ENCODE measurements at regions not wholly inside any gene's neighbourhood (a gene's known extent, or its start where the extent isn't known, plus 50 kb on each side); places are given as distances from the start of the nearest gene placed in this dataset.
"Not testable (repeated sequence)": the region's sequence is repeated elsewhere in the genome, so short reads cannot be mapped to it uniquely, and the experiment has no call there.

DNA sequence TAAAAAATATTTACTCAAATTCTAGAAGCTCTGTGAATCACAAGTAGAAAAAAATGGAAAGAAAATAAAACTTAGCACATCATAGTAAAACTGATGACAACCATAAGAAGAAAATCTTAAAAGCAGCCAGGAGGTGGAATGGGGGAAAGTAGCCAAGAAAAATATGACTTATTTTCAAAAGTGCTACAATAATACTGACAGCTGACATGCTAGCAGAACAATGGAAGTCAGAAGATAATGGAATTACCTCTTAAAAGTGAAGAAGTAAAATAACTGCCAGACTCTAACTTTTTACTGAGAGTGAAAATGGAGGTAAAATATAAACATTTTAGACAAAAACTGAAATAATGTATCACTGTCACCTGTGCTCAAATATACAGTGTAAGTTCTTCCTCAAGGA is 532.2 kb upstream of the SGCD start:
- H3K9me3 ChIP-seq (ENCODE audit: control insufficient read depth in 5 of 5, low read length in 5 of 5): peaks cover 6 to 32% (median 15%) of the 10 kb centered on the region in 5 donors
- no peak overlapping the region for H3K9ac ChIP-seq (ENCODE audit: low read length in 5 of 5)
- no peaks in the 10 kb centered on the region for H3K4me1 ChIP-seq (ENCODE audit: control insufficient read depth in 5 of 5, insufficient read depth in 5 of 5, low read length in 5 of 5)
- no peaks in the 10 kb centered on the region for H3K27me3 ChIP-seq (ENCODE audit: control insufficient read depth in 5 of 5, insufficient read depth in 4 of 5, low read length in 5 of 5)
- H3K4me3 ChIP-seq (ENCODE audit: low read depth in 1 of 5, low read length in 5 of 5): no peak overlapping the region
- H3K27ac ChIP-seq (ENCODE audit: low read depth, low read length): no peak overlapping the region
- H3K36me3 ChIP-seq (ENCODE audit: control insufficient read depth in 5 of 5, insufficient read depth in 5 of 5, low read length in 5 of 5): no peaks in the 10 kb centered on the region

DNA sequence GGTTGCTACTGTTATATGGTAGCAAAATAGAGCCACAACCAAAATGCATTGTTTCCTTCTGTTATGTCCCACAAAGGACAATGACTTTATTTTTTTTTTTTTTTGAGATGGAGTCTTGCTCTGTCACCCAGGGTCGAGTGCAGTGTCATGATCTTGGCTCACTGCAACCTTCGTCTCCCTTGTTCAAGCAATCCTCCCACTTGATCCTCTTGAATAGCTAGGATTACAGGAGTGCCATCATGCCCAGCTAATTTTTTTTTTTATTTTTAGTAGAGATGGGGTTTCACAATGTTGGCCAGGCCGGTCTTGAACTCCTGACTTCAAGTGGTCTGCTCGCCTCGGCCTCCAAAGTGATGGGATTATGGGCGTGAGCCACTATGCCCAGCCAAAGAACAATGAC is 527.7 kb upstream of the SGCD start:
- no peaks in the 10 kb centered on the region for H3K4me1 ChIP-seq (ENCODE audit: control insufficient read depth in 5 of 5, insufficient read depth in 5 of 5, low read length in 5 of 5)
- no peak overlapping the region for H3K4me3 ChIP-seq (ENCODE audit: low read depth in 1 of 5, low read length in 5 of 5)
- no peak overlapping the region for H3K27ac ChIP-seq (ENCODE audit: low read depth, low read length)
- H3K9ac ChIP-seq (ENCODE audit: low read length in 5 of 5): no peak overlapping the region
- H3K27me3 ChIP-seq (ENCODE audit: control insufficient read depth in 5 of 5, insufficient read depth in 4 of 5, low read length in 5 of 5): no peaks in the 10 kb centered on the region
- peaks cover 6 to 19% (median 13%) of the 10 kb centered on the region in 5 donors for H3K9me3 ChIP-seq (ENCODE audit: control insufficient read depth in 5 of 5, low read length in 5 of 5)
- no peaks in the 10 kb centered on the region for H3K36me3 ChIP-seq (ENCODE audit: control insufficient read depth in 5 of 5, insufficient read depth in 5 of 5, low read length in 5 of 5)

DNA sequence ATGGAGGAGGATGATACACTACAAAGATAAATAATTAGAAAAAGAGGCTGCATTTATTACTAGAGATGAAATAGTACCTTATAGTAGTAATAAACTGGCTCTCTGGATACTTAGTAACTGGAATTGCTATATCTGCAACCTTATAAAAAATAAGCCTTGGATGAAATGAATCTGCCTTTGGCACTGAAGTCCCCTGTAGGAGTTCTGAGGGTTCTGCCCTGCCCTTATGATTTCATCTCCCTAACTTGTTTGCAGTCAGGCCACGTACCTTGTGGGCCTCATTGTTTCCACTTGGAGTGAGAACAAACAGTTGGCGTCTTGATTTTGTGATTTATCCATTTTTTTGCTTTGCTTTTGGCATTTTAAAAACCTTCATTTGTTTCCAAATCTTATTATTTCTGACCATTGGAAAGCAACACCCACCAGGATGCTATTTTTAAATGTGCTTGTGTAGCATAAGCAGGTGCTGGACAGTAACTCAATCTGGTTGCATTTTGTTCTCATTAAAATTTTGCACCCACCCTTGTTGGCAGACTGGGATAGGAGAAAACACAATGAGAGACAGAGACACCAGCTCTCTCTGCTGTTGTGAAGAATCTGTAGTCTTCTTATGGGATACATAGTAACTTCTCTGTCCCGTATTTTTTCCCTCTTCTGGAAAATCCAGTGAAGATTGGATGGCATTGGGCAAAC is 518.9 kb upstream of the SGCD start:
- Histone ChIP-seq H3K4me3 (ENCODE audit: low read depth in 1 of 5, low read length in 5 of 5) (no peak overlapping the region), H3K9ac (ENCODE audit: low read length in 5 of 5) (no peak overlapping the region), H3K4me1 (ENCODE audit: control insufficient read depth in 5 of 5, insufficient read depth in 5 of 5, low read length in 5 of 5) (no peaks in the 10 kb centered on the region), H3K9me3 (ENCODE audit: control insufficient read depth in 5 of 5, low read length in 5 of 5) (no peaks in the 10 kb centered on the region), H3K27me3 (ENCODE audit: control insufficient read depth in 5 of 5, insufficient read depth in 4 of 5, low read length in 5 of 5) (no peaks in the 10 kb centered on the region), H3K36me3 (ENCODE audit: control insufficient read depth in 5 of 5, insufficient read depth in 5 of 5, low read length in 5 of 5) (no peaks in the 10 kb centered on the region), H3K27ac (ENCODE audit: low read depth, low read length) (no peak overlapping the region)

DNA sequence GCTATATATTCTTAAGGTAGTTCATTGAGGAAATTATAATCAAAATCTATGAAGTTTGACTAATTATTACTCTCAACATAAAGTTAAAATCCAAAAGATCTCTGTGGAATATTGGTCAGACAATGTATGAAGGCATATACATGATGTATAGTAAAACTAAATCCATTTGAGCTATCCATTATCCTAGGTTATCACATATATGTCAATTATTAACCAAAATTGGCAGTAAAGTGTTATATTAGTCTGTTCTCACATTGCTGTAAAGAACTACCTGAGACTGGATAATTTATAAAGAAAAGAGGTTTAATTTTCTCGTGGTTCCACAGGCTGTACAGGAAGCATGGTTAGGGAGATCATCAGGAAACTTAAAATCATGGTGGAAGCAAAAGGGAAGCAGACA is 511.7 kb upstream of the SGCD start:
- Histone ChIP-seq H3K9me3 (ENCODE audit: control insufficient read depth in 5 of 5, low read length in 5 of 5) (no peaks in the 10 kb centered on the region), H3K4me3 (ENCODE audit: low read depth in 1 of 5, low read length in 5 of 5) (no peak overlapping the region), H3K4me1 (ENCODE audit: control insufficient read depth in 5 of 5, insufficient read depth in 5 of 5, low read length in 5 of 5) (no peaks in the 10 kb centered on the region), H3K36me3 (ENCODE audit: control insufficient read depth in 5 of 5, insufficient read depth in 5 of 5, low read length in 5 of 5) (no peaks in the 10 kb centered on the region), H3K27me3 (ENCODE audit: control insufficient read depth in 5 of 5, insufficient read depth in 4 of 5, low read length in 5 of 5) (no peaks in the 10 kb centered on the region), H3K9ac (ENCODE audit: low read length in 5 of 5) (no peak overlapping the region), H3K27ac (ENCODE audit: low read depth, low read length) (no peak overlapping the region)

DNA sequence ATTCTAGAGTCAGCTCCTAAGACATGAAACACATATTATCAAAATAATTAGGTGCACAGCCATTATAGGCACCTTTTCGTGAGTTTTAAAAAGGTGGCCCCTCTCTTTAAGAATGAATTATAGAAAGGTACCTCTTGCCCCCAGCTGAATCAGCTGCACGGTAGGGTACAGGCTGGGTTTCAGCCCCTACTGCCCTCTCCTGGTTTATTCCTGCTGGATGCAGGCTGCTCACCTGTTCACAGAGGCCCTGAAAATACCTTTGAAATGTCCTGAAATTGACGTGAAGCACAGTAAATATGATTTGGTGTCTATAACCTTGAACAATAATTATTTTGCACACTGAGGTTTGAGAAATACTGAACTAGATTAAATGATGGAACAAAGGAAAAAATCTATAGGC is 504.8 kb upstream of the SGCD start:
- H3K4me3 ChIP-seq (ENCODE audit: low read depth in 1 of 5, low read length in 5 of 5): no peak overlapping the region
- no peaks in the 10 kb centered on the region for H3K27me3 ChIP-seq (ENCODE audit: control insufficient read depth in 5 of 5, insufficient read depth in 4 of 5, low read length in 5 of 5)
- no peak overlapping the region for H3K9ac ChIP-seq (ENCODE audit: low read length in 5 of 5)
- H3K9me3 ChIP-seq (ENCODE audit: control insufficient read depth in 5 of 5, low read length in 5 of 5): no peaks in the 10 kb centered on the region
- H3K4me1 ChIP-seq (ENCODE audit: control insufficient read depth in 5 of 5, insufficient read depth in 5 of 5, low read length in 5 of 5): no peaks in the 10 kb centered on the region
- no peaks in the 10 kb centered on the region for H3K36me3 ChIP-seq (ENCODE audit: control insufficient read depth in 5 of 5, insufficient read depth in 5 of 5, low read length in 5 of 5)
- H3K27ac ChIP-seq (ENCODE audit: low read depth, low read length): no peak overlapping the region

DNA sequence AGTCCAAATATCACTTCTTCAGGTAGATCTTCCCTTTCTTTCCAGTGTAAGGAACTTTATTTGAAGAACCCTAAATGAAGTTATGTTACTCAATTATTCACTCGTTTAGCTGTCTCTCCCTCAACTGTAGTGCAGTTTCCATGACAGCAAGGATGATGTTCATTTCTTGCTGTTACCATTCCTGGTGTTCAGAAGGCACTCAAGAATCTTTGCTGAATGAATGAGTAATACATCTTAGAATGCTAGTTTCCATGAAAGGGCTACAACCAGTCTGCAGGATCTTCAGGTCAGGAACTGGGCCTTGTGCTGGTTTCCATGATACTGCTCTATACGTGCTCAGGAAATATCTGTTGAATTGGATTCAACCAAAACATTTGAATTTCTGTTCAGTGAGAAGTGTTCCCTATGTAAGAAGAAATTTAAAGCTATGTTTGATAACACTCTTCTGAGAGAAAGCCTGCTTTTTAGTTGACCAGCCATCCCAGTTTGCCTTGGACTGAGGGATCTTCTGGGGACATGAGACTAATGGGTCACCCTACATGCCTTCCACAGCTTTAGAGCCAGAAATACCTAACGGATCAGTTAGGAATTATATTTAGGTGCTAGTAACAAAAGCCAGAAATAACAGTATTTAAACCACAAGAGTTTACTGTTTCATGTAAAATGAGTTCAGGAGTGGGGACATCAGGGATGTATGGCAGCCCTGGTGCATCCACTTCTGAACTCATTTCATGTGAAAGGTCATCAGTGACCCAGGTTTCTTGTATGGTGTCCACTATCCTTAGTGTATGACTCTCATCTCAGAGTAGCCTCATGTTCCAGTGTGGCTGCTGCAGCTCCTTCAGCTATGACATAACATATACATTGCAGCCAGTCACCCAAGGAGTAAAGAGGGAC is 500.1 kb upstream of the SGCD start:
- H3K9ac ChIP-seq (ENCODE audit: low read length in 5 of 5): no peak overlapping the region
- no peaks in the 10 kb centered on the region for H3K4me1 ChIP-seq (ENCODE audit: control insufficient read depth in 5 of 5, insufficient read depth in 5 of 5, low read length in 5 of 5)
- no peak overlapping the region for H3K27ac ChIP-seq (ENCODE audit: low read depth, low read length)
- H3K36me3 ChIP-seq (ENCODE audit: control insufficient read depth in 5 of 5, insufficient read depth in 5 of 5, low read length in 5 of 5): no peaks in the 10 kb centered on the region
- H3K9me3 ChIP-seq (ENCODE audit: control insufficient read depth in 5 of 5, low read length in 5 of 5): no peaks in the 10 kb centered on the region
- no peak overlapping the region for H3K4me3 ChIP-seq (ENCODE audit: low read depth in 1 of 5, low read length in 5 of 5)
- no peaks in the 10 kb centered on the region for H3K27me3 ChIP-seq (ENCODE audit: control insufficient read depth in 5 of 5, insufficient read depth in 4 of 5, low read length in 5 of 5)

DNA sequence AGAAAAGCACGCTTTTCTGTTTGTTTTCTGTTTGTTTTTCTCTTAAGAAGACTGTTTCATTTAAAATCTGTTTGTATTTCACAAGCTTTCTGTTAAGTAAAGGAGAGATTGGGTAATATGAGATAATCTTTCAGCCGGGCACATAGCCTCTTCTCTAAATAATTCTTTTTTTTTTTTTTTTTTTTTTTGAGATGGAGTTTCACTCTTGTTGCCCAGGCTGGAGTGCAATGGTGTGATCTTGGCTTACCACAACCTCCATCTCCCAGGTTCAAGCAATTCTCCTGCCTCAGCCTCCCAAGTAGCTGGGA is 499.5 kb upstream of the SGCD start:
- not testable (repeated sequence) for H3K9ac ChIP-seq (ENCODE audit: low read length in 5 of 5); H3K36me3 ChIP-seq (ENCODE audit: control insufficient read depth in 5 of 5, insufficient read depth in 5 of 5, low read length in 5 of 5); H3K27me3 ChIP-seq (ENCODE audit: control insufficient read depth in 5 of 5, insufficient read depth in 4 of 5, low read length in 5 of 5); H3K27ac ChIP-seq (ENCODE audit: low read depth, low read length); H3K4me1 ChIP-seq (ENCODE audit: control insufficient read depth in 5 of 5, insufficient read depth in 5 of 5, low read length in 5 of 5); H3K4me3 ChIP-seq (ENCODE audit: low read depth in 1 of 5, low read length in 5 of 5); H3K9me3 ChIP-seq (ENCODE audit: control insufficient read depth in 5 of 5, low read length in 5 of 5)

DNA sequence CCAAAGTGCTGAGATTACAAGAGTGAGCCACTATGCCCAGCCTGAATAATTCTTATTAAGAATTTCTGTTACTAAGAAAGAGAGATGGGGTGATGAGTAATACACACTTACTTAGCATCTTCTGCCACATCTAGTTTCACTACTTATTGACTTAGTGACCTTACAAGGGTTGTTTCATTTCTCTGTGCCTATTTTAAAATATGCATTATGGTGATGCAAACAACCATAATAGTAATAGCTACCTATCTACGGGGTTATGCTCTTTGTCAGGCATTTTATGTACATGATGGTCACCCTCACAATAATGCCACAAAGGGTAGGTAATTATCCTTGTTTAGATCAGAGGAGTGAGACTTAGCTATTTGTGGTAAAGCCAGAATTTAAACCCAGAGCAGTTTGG is 499.0 kb upstream of the SGCD start:
- Histone ChIP-seq H3K4me3 (ENCODE audit: low read depth in 1 of 5, low read length in 5 of 5) (no peak overlapping the region), H3K27ac (ENCODE audit: low read depth, low read length) (no peak overlapping the region), H3K9ac (ENCODE audit: low read length in 5 of 5) (no peak overlapping the region), H3K36me3 (ENCODE audit: control insufficient read depth in 5 of 5, insufficient read depth in 5 of 5, low read length in 5 of 5) (no peaks in the 10 kb centered on the region), H3K4me1 (ENCODE audit: control insufficient read depth in 5 of 5, insufficient read depth in 5 of 5, low read length in 5 of 5) (no peaks in the 10 kb centered on the region), H3K27me3 (ENCODE audit: control insufficient read depth in 5 of 5, insufficient read depth in 4 of 5, low read length in 5 of 5) (no peaks in the 10 kb centered on the region), H3K9me3 (ENCODE audit: control insufficient read depth in 5 of 5, low read length in 5 of 5) (no peaks in the 10 kb centered on the region)

DNA sequence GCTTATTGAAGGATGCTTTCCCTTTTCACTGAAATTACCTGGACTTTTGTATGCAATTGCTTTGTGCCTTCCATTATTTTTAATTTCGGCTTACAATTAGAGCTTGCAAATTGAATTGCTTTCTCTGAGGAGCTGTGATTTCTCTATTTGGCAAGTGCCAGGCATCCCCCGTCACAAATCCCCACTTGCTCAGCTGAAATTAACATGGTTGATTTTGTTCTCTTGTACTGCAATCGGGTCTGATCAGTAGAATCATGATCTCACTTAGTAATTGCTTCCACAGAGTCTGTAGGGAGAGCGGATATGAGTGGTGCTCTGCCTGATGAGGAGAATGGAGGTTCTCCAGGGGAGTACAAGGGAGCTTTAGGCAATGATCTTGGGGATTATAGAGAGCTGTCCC is 495.5 kb upstream of the SGCD start:
- H3K27me3 ChIP-seq (ENCODE audit: control insufficient read depth in 5 of 5, insufficient read depth in 4 of 5, low read length in 5 of 5): no peaks in the 10 kb centered on the region
- H3K4me3 ChIP-seq (ENCODE audit: low read depth in 1 of 5, low read length in 5 of 5): no peak overlapping the region
- no peaks in the 10 kb centered on the region for H3K4me1 ChIP-seq (ENCODE audit: control insufficient read depth in 5 of 5, insufficient read depth in 5 of 5, low read length in 5 of 5)
- H3K9ac ChIP-seq (ENCODE audit: low read length in 5 of 5): no peak overlapping the region
- H3K9me3 ChIP-seq (ENCODE audit: control insufficient read depth in 5 of 5, low read length in 5 of 5): no peaks in the 10 kb centered on the region
- H3K36me3 ChIP-seq (ENCODE audit: control insufficient read depth in 5 of 5, insufficient read depth in 5 of 5, low read length in 5 of 5): no peaks in the 10 kb centered on the region
- H3K27ac ChIP-seq (ENCODE audit: low read depth, low read length): no peak overlapping the region

DNA sequence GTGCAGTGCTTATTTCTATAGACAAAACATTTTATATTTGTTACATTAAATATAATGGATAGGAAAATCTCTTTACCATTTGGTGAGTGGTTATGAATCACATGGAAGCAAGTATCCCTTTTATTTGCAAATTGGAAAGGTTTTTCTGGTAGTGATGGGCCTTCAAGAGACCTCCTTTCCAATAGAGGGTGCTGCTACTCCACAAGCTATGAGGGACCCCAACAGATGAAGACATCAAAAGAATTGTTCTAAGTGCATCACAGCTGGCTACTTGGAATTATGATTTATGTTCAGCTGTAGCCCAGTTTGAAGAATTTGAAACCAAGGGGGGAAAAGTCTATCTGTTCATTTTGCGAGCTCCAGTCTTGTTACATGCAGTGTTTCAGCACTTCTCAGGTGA is 493.7 kb upstream of the SGCD start:
- H3K27me3 ChIP-seq (ENCODE audit: control insufficient read depth in 5 of 5, insufficient read depth in 4 of 5, low read length in 5 of 5): no peaks in the 10 kb centered on the region
- H3K9ac ChIP-seq (ENCODE audit: low read length in 5 of 5): no peak overlapping the region
- H3K4me1 ChIP-seq (ENCODE audit: control insufficient read depth in 5 of 5, insufficient read depth in 5 of 5, low read length in 5 of 5): no peaks in the 10 kb centered on the region
- H3K9me3 ChIP-seq (ENCODE audit: control insufficient read depth in 5 of 5, low read length in 5 of 5): no peaks in the 10 kb centered on the region
- no peak overlapping the region for H3K4me3 ChIP-seq (ENCODE audit: low read depth in 1 of 5, low read length in 5 of 5)
- H3K36me3 ChIP-seq (ENCODE audit: control insufficient read depth in 5 of 5, insufficient read depth in 5 of 5, low read length in 5 of 5): no peaks in the 10 kb centered on the region
- H3K27ac ChIP-seq (ENCODE audit: low read depth, low read length): no peak overlapping the region

Measured in subcutaneous abdominal adipose tissue (tissue), 5 donors.